Stimulated activated CD4-positive, alpha-beta T cell treated with anti-CD3 and anti-CD28 coated beads, Interleukin-2, amount 100 ng/mL, for 48 hours (primary cell): ENCODE measurements at regions not wholly inside any gene's neighbourhood (a gene's known extent, or its start where the extent isn't known, plus 50 kb on each side); places are given as distances from the start of the nearest gene placed in this dataset.
"Not testable (repeated sequence)": the region's sequence is repeated elsewhere in the genome, so short reads cannot be mapped to it uniquely, and the experiment has no call there.

Source experiments
- DNase-seq, 2 donors: peaks; one replicate each; pipeline ENCODE4 v3.0.0-alpha.2; 2020

DNA sequence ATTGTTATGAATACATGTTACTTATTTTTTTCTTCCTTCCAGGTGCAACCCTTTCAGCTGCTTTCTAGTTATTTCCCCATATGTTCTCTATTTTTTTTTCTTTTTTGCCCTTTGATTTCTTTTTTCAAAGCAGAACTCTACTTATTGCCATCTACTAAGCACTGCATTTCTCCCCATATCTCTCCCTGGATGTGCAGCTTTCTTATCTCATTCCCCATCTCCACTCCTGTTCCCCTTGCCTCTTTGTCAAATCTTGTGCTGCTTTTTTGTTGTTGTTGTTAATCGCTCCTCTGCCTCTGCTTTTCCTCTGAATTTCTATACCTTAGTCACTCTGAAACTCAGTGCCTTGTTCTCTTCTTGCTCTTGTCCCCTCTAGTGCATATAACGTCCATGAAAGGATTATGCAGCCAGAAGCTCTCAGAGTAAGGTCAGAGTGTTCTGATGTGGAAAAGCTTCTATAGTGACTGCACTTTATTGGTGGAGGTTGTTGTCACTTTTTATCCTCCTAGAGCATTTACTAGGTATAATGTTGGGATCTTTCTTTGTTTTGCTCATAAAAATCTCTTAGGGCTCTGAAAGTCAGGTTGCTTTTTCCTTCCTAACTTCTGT lies 51.1 kb upstream of the JADE1 start:
- DNase-seq = no peak

DNA sequence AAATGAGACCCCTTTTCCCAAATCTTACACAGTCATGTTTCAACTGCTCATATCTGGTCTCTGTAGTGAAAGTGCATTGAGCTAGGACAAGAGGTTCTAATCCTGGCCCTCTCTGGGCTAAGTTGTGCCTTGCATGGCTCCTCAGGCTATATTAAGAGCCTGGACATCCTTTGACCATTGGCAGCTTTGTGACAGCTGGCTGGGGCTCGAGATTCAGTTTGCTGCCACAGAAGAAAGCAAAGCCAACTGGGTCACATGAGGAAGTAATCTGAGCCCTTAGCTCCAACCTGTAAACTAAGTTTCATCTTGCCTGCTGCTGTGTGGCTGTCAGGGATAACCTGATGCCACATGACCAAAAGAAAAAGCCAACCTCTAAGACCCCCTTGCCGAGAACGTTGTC lies 51.8 kb upstream of the JADE1 start:
- DNase-seq = no peak

DNA sequence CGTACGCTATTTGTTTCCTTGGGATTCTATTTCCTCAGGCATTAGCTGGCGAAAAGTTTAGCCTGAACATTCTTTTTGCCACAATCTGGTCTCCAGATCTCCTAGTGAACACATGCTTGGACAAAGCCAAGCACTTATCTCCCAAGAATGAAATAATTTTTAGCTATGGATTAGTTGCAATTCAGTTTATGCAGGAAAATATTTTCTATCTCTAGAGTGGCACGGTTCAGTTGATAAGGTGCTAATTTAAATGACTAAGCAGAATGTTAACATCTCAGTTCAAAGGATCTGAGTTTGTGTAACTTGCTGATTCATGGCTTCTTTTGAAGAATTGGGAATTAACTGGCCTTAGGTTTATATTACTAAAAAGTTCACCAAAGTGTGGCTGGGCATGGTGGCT lies 58.1 kb upstream of the JADE1 start:
- no peak for DNase-seq

DNA sequence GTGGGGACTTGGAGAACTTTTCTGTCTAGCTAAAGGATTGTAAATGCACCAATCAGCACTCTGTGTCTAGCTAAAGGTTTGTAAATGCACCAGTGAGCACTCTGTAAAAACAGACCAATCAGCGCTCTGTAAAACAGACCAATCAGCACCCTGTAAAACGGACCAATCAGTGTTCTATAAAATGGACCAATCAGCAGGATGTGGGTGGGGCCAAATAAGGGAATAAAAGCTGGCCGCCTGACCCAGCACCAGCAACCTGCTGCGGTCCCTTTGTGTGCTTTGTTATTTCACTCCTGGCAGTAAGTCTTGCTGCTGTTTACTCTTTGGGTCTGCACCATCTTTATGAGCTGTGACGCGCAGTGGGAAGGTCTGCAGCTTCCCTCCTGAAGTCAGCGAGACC lies 67.8 kb upstream of the JADE1 start:
- not testable (repeated sequence) for DNase-seq

DNA sequence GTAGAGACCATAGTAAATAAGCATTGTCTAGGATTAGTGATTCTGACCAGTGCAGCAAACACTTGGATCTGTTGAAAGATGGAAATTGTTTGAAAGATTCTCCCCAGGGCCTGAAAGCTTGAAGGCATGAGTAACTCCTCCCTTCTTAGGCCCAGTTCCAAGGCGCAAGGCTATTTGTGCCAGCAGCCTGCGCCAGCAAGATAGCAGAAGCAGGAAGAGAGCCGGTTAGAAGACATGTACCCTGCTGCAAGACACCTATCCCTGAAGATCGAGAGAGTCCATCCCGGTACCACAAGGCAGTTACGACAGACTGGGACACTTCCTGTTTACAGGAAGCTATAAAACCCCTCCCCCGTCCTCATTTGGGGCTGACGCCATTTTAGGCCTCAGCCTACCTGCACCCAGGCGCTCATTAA lies 72.4 kb upstream of the JADE1 start:
- no peak for DNase-seq

DNA sequence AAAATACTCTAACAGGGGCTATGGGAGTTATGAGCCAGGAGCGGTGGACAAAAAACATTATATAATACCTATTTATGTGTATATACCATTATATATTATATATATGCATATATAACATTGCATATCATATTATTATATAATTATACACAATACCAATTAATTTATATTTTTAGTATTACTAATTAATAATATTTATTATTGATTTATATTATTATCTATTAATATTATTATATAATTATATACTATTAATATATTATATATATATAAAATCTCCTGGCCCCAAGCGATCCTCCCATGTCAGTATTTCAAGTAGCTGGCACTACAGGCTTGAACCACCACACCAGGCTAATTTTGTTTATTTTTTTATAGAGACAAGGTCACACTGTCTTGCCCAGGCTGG lies 73.8 kb upstream of the JADE1 start:
- no peak for DNase-seq

DNA sequence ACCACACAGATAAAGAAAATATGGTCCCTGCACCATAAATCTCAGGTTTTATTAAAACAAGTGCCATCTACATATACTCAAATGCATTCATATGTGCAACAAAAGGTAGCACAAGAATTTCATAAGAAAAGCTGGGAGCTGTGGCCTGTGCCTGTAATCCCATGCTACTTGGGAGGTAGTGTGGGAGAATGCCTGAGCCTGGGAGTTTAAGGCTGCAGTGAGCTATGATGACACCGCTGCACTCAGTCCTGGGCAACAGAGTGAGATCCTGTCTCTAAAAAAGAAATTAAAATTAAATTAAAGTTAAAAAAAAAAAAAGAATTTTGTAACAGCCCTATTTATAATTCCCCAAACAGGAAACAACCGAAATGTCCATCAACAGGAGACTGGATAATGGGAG lies 81.3 kb upstream of the JADE1 start:
- no peak for DNase-seq

DNA sequence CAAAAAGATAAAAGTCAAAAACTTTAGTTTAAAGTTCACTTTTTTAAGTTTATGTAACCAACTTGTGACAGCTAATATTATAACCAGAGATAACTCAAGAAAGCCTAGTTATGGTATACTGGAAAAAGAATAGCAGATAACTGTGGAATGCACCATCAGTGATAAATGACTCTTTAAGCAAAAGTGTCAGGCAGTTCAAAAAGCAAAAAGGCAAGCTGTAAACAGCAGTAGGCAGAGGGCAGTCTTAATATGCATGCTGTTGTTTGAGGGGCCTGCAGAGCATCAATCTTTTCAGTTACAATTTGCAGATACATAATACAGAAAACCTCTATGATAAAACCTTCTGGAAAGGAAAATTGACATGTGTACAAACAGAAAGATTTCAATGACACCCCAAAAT lies 81.8 kb upstream of the JADE1 start:
- no peak for DNase-seq

DNA sequence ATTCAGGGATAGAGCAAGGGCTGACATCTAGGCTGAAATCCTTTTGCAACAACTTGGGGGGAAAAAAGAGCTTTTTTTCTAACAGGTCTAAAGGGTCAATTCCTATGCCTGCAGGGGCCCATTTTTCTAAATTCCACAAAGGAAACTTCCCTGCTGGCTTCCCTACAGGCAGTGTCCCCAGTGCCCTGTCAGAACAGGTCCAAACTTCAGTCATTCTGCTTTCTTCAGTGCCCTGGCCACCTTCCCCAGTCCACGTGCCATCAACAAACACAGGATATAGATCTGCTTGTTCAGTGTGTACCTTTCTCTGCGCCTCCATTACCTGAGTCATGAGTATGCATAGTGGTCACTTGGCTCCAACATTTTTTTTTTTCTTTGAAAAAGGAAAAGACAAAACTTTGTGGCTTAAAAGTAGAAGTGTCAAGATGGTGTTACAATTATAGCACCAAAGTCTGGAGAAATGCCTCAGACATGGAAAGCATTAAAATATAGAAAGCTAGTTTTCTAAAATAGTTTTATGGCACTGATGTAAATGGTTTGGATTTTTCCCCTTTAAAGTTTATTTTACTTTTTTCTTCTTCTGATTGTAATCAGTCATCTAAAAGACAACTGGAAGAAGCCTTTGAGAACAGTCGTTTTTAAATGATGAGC lies 84.0 kb upstream of the JADE1 start:
- no peak for DNase-seq

DNA sequence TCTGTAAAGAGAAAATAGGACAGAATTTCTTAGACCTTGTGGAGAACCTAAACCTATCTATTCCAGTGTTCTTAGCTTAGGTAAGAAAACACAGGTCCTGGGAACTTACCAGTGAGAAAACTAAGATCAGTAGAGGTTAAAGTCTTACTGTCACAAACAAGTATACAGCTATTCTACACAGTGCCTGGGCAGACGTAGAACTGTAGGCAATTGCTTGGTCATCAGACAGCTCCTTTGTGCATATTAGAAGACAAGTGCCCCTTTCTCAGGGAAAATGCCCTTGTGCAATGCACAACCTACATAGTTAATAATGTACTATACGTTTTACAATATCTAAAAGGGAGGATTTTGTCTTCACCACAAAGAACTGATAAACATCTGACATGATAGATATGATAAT lies 86.6 kb upstream of the JADE1 start:
- no peak for DNase-seq

DNA sequence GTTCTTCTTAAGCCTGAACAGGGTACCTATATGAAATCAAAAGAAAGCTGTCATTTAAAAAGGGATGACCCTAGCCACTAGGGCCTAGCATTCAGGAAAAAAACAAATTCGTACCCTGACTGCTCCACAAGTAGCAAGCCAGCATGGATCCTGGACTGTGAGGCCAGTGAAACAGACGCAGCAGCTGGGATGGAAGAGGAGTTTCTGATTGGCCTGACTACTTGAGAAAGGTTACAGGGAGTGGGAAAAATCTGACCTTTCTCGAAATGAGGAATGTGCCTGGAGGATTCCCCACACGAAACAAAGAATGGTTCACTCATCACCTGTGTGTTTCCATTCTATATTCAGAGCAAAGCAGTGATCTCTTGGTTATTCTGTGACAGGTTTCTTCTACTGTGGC lies 87.6 kb upstream of the JADE1 start:
- DNase-seq = no peak

DNA sequence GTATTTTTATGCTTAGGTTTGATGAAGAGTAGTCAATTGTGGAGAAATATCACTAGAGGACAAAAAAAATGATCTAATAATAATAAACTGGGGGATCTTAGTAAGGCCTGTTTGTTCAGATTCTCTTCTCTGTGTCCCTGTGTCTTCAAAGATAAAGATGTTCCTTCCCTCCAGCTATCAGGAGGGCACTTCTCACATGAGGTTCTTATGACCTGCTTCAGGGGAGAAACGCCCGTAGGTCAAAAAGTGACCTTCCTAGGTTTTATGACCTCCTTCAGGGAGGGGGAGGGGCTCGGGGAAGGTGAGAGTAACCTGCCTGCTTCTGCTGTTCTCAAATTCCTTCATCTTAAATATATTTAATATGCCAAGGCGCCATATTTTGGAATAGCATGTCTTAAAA lies 89.2 kb upstream of the JADE1 start:
- DNase-seq = no peak

DNA sequence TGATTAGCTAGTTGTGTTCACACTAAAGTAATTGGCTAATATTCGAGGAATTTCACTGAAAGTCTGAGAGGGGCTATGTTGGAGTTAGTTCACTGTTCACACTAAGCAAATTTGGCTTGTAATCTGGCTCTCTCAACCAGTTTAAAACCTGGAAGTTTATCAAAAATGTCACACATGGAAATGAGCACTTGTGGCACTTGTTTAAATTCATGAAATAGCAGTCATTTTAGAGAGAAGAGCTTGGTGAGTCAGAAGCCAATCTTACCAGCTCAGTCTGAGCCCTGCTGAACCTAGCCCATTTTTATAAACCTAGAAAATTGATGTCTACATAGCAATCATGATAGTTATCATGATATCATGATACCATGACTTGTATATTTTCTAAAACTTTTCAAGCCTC lies 90.7 kb upstream of the JADE1 start:
- DNase-seq = no peak

DNA sequence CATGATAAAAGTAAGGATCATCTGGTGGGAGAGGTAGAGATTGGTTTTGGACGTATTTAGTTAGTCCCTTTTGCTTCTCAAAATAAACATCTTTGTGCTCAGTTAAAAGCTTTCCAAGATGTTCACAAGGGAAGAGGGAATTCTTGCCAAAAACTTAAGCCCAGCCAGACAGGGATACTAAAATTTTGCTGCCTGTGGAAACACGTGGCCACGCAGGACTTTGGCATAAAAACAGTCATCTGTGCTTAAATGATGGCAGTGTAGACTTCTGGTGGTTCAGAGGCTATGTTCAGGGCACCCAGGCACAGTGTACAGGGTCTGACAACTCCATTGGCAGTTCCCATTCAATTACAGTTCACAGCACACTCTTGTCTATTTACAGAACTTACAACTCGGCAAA lies 93.2 kb upstream of the JADE1 start:
- DNase-seq = no peak

DNA sequence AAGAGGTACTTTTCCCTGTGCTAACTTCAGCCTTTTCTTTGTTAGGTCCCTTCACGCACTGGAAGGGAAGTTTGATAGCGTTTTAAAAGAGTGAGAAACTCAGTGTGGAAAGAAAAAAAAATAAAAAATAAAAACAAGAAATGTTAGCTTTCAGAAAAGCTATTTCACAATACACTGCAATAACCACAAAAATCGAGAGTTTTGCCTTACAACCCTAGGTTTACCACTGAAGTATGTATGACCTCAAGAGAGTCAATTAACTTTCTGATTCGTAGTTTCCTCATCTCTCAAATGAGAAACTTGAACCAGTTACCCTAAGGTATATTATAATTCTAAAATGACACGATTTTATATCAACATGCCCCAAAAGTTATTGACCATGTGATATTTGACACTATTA lies 93.9 kb upstream of the JADE1 start:
- DNase-seq = no peak

DNA sequence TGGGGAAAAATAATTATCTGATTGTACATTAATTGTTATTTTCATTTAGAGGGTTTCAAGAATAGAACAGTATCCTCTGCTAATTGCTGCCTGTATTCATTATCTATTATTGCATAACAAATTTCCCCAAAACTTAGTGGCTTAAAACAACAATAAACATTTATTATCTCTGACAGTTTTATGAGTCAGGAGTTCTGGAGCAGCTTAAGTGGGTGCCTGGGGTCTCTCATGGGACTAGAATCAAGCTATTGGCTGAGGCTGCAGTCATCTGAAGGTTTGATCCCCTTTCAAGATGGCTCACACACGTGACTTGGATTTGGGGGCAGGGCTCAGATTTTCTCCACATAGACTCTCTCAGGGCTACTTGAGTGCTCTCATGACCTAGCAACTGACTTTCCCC lies 98.1 kb upstream of the JADE1 start:
- DNase-seq = no peak

DNA sequence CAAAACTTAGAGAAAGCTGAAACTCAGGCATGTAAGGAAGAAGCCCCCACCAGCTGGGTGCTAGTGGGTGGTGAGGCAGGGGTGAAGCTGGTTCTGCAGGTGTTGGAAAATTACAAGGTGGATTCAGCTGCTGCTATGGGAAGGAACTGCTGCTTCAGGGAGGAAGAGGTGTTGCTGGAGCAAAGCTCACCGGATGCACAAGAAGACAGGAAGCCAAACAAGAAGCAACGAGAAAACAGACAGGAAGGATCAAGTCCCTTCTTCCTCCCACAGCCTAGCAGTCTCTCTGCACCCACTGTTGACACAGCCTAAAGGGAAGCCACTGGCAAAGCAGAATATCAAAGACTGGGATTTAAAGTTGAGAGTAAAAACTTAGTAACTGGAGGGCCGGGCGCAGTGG lies 100.2 kb upstream of the JADE1 start:
- no peak for DNase-seq

DNA sequence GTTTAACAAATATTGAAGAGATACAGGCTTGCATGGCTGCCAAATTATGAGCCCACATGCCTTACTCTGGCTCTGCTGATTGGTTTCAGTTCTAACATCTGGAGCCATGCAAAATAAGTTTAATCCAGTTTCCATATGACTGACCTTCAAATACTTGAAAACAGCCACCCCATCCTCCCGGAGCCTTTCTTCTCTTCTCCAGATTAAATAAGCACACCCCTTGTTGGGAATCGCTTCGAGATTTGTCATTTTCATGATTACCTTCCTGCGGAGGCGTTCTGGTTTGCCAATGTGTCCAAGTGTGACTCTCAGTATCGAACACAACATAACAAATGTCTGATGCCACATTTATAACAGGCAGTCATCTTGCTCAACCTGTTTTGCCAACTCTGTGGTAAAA lies 101.6 kb upstream of the JADE1 start:
- DNase-seq = no peak

DNA sequence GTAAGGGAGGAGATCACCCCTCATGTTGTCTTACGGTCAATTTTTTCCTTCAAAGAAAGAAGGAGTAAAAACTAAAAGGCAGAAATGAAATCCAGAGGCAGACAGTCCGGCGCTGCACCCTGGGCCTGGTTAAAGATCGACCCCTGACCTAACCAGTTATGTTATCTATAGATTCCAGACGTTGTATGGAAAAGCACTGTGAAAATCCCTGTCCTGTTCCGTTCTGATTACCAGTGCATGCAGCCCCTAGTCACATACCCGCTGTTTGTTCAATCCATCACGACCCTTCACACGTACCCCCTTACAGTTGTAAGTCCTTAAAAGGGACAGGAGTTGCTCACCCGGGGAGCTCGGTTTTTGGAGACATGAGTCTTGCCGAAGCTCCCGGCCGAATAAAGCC lies 105.6 kb upstream of the JADE1 start:
- DNase-seq = no peak

DNA sequence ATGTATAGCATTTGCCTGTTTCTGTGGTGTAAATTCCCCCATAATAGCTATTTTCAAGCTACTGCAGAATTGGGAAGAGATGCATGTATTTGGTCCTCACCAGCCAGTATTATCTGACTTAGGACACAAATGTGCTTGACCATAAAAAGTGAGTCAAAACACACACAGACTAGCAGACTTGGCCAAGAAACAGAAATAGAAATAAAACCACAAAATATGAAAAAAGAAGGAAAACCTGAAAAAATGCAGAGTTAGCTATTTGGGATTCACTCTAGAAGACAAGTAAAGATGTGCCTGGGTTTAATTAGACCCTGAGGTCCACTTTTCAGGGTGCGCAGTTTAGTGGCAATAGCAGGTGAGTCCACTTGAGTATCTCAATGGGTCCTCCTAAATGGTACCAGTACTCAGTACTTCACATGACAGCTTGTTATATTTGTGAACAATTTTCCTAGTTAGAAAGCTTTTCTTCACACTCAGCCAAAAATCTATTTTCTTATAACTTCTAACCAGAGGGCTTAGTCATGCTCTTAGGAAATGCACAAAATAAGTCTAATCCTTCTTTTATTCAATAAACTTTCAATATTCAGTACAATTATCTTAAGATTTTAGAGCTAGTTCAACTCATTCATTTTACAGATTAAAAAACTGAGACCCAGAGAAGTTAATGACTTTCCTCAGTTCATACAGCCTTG lies 108.7 kb upstream of the JADE1 start:
- no peak for DNase-seq

DNA sequence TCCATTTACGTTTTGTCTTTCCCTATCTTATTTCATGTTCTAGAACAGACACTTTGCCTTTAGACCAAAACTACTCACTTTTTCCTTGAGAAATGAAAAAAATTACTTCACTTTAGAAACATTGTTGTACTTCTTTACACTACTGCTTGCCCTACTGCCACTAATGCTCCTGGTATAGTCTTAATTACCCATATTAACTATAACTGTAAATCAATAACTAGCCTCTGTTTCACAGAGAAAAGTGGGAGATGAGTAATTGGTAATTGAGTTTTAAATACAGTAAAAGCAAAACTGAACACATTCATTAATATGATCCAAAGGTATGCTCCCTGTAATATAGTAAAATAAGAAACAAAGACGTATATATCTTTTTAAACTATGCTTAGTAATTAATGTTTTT lies 111.1 kb upstream of the JADE1 start:
- DNase-seq = no peak

DNA sequence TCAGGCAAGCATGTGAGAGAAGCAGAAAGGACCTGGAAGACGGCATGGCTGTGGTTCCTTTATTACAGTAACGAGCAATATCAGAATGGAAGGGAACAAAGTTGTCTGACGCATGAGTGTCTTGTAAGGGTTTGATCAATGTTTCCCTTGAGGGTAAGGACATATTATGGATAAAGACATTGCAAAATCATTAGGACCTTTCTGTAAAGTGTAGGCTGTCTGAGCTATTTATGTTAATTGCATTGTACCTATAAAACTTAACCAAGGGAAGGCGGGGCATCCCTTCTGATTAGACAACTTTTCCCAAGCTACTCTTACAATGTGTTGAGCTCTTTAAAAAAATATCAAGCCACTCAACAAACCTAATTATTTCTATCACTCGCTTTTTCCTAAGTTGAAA lies 112.2 kb upstream of the JADE1 start:
- no peak for DNase-seq

DNA sequence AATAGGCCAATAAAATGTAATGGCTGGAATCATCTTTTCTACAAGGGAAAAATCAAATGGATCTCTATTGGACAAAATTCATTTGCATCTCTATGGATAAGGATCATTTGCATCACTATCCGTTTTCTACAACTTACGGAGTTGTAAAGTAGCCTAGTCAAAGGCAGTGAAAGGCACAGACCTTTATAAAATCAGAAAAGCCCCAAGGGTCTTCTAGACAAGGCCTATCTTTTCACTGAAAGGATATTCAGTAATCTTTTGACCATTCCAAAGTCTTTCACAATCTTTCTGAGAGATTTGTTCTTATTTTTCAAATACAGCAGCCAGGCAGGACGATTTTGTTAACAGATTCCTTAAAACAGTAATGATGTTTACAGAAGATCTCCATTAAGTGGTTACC lies 119.5 kb upstream of the JADE1 start:
- DNase-seq = no peak

DNA sequence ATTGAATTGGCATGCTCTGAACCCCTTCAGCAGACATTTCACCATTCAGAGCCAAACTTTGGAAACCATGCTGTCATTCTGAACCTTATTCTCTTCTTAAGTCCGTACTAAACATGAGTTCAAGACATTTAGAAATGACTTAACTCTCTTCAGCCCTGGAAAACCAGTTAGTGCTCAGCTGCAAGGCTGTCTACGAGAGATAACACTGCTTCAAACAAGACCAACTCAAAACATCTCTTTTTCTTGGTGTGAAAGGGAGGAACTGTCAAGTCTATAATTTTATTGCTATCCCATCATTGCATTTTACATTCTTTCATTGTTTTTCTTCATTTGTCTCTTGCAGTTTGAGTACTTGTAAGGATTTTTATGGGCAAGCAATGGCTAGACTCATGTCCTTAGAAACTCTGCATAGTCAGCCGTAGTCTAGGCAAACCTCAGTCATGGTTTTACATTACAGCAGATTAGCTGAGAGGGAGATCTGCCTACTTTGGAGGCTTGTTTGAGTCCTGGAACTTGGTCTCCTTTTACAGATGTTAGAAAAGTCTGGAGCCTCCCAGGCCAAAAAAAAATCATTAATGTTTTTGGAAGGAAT lies 120.6 kb upstream of the JADE1 start:
- DNase-seq = no peak
